Loucy (cell line): ENCODE measurements at regions not wholly inside any gene's neighbourhood (a gene's known extent, or its start where the extent isn't known, plus 50 kb on each side); places are given as distances from the start of the nearest gene placed in this dataset.

ENCODE experiments used
- H2AFZ ChIP-seq: fragments of 200-600 bp; sonication (generic); 2 replicates; pipeline ENCODE4 v1.6.0; 2016; ENCODE audit warnings: antibody characterized with exemption, mild to moderate bottlenecking, low read length, moderate library complexity
- H3F3A ChIP-seq: fragments of 200-600 bp; 2 replicates; pipeline ENCODE4 v1.6.0; 2016; ENCODE audit warnings: antibody characterized with exemption, low read depth, mild to moderate bottlenecking
- H3K27me3 ChIP-seq: fragments of 200-600 bp; sonication (generic); 2 replicates; pipeline ENCODE4 v1.6.1; 2014; ENCODE audit warnings: low read length, mild to moderate bottlenecking; ENCODE audit not compliant: insufficient read depth, poor library complexity, severe bottlenecking
- H3K36me3 ChIP-seq: fragments of 200-600 bp; sonication (generic); 2 replicates; pipeline ENCODE4 v1.6.1; 2016; ENCODE audit warnings: low read length; ENCODE audit not compliant: insufficient read depth
- H3K4me1 ChIP-seq: fragments of 200-600 bp; sonication (generic); 2 replicates; pipeline ENCODE4 v1.5.1; 2014; ENCODE audit warnings: low read length, mild to moderate bottlenecking; ENCODE audit not compliant: insufficient read depth, poor library complexity, severe bottlenecking
- H3K4me2 ChIP-seq: fragments of 200-600 bp; sonication (generic); 2 replicates; pipeline ENCODE4 v1.6.0; 2014; ENCODE audit warnings: antibody characterized with exemption, low read length, low read depth, mild to moderate bottlenecking; ENCODE audit not compliant: poor library complexity, severe bottlenecking
- H3K4me3 ChIP-seq: fragments of 200-600 bp; sonication (generic); 2 replicates; pipeline ENCODE4 v1.5.1; 2014; ENCODE audit warnings: low read length, mild to moderate bottlenecking, mixed read lengths; ENCODE audit not compliant: poor library complexity, severe bottlenecking
- H3K79me2 ChIP-seq: fragments of 200-600 bp; sonication (generic); 2 replicates; pipeline ENCODE4 v1.6.1; 2014; ENCODE audit warnings: low read length; ENCODE audit not compliant: insufficient read depth
- H3K9ac ChIP-seq: fragments of 200-600 bp; sonication (generic); 2 replicates; pipeline ENCODE4 v1.6.0; 2014; ENCODE audit warnings: mild to moderate bottlenecking, low read depth, low read length, moderate library complexity; ENCODE audit not compliant: poor library complexity, severe bottlenecking
- H3K9me2 ChIP-seq: fragments of 200-600 bp; sonication (generic); replicated peaks from 2 replicates; pipeline ENCODE4 v1.6.1; 2016; ENCODE audit warnings: low read depth, low read length, mixed read lengths
- H3K9me3 ChIP-seq: fragments of 200-600 bp; sonication (generic); 2 replicates; pipeline ENCODE4 v1.6.1; 2014; ENCODE audit warnings: mild to moderate bottlenecking, antibody characterized with exemption, low read length, low read depth; ENCODE audit not compliant: insufficient read depth
- H4K20me1 ChIP-seq: fragments of 200-600 bp; sonication (generic); 2 replicates; pipeline ENCODE4 v1.6.0; 2014; ENCODE audit warnings: antibody characterized with exemption, low read length, mild to moderate bottlenecking; ENCODE audit not compliant: insufficient read depth, poor library complexity, severe bottlenecking
- EZH2phosphoT487 ChIP-seq: fragments of 200-600 bp; IDR thresholded peaks from 2 replicates; pipeline ENCODE4 v1.6.1; 2018; ENCODE audit warnings: antibody characterized with exemption, mild to moderate bottlenecking, moderate library complexity, borderline replicate concordance
- TF ChIP-seq, protein P1 (sequence below): fragments of 200-600 bp; sonication (generic); conservative IDR thresholded peaks from 2 replicates; pipeline ENCODE4 v1.5.1; 2014; ENCODE audit warnings: mild to moderate bottlenecking, antibody characterized with exemption, low read length

DNA sequence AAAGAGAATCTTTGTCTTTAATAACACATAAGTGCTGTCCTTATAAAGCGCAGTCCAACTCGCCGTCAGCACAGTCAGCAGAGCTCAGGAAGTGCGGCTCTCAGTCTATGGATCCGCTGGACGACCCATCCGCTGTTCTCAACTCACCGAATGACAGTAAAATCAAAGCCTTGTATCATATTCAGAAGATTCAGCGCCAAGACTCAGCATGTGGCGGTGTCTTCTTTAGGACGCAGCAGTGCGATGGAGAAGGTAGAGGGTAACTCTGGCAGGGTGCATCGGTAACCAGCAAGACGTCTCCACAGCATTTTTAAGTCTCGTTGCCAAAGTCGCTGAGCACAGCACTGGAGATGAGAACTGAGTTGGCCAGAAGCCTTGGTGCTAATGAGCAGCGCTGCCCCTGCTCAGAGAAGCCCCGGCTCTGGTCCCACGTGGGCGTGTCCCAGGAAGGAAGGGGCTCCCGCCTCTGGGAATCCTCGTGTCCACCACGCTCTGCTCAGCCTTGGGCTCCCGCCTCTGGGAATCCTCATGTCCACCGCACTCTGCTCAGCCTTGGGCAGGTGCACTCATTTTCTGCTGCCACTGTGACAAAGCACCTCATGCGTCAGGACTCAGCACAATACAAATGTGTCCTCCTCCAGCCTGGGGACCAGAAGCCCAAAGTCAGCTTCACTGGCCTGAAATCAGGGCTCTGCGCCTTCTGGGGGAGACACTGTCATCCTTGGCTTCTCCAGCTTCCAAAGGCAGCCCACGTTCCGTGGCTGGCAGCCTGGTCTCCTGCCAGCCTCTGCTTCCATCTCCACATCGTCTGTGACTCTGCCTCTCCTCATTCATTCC is 238.0 kb upstream of the SALL3 start:
- Histone ChIP-seq H3K9me2 (no peaks in the 10 kb centered on the region), H3K9me3 (no peaks in the 10 kb centered on the region; the same call in 1 of the 2 replicates), H3K9ac (no peak overlapping the region), H3K4me2 (no peak overlapping the region), H3K4me3 (no peak overlapping the region), H3K79me2 (no peaks in the 10 kb centered on the region), H3K36me3 (no peaks in the 10 kb centered on the region), H2AFZ (no peak overlapping the region), H3K4me1 (no peaks in the 10 kb centered on the region), H4K20me1 (no peaks in the 10 kb centered on the region), H3K27me3 (no peaks in the 10 kb centered on the region), H3F3A (no peaks in the 10 kb centered on the region)
- no peak for TF ChIP-seq EZH2phosphoT487
- TF ChIP-seq, protein P1, sequence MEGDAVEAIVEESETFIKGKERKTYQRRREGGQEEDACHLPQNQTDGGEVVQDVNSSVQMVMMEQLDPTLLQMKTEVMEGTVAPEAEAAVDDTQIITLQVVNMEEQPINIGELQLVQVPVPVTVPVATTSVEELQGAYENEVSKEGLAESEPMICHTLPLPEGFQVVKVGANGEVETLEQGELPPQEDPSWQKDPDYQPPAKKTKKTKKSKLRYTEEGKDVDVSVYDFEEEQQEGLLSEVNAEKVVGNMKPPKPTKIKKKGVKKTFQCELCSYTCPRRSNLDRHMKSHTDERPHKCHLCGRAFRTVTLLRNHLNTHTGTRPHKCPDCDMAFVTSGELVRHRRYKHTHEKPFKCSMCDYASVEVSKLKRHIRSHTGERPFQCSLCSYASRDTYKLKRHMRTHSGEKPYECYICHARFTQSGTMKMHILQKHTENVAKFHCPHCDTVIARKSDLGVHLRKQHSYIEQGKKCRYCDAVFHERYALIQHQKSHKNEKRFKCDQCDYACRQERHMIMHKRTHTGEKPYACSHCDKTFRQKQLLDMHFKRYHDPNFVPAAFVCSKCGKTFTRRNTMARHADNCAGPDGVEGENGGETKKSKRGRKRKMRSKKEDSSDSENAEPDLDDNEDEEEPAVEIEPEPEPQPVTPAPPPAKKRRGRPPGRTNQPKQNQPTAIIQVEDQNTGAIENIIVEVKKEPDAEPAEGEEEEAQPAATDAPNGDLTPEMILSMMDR = no peak

DNA sequence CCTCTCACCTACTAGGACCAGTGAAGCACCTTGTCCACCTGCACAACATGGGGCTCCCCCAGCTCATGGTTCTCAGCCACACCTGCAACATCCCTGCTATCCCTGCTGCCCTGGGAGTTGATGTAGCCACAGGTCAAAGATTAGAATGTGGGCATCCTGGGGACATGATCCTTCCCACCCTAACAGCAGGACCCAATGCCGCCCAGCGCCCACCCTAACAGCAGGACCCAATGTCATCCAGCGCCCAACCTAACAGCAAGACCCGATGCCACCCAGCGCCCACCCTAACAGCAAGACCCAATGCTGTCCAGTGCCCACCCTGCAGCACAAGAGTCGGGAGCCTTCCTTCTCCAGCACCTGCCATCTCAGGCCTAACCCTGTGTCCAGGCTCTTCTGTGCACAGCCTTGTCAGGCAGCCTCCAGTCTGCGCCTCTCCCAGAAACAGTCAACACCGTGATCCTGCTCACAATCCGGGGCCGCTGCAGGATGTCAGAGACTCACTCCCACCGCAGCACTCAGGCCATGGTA is 237.3 kb upstream of the SALL3 start:
- H3K27me3 ChIP-seq = no peaks in the 10 kb centered on the region
- H3F3A ChIP-seq = no peaks in the 10 kb centered on the region
- no peaks in the 10 kb centered on the region for H3K9me2 ChIP-seq
- no peak overlapping the region for H3K4me2 ChIP-seq
- no peak overlapping the region for H3K9ac ChIP-seq
- no peaks in the 10 kb centered on the region for H4K20me1 ChIP-seq
- no peaks in the 10 kb centered on the region for H3K36me3 ChIP-seq
- no peaks in the 10 kb centered on the region; the same call in 1 of the 2 replicates for H3K9me3 ChIP-seq
- H3K4me1 ChIP-seq = no peaks in the 10 kb centered on the region
- no peak overlapping the region for H2AFZ ChIP-seq
- no peaks in the 10 kb centered on the region for H3K79me2 ChIP-seq
- TF ChIP-seq, protein P1 = no peak
- no peak for TF ChIP-seq EZH2phosphoT487
- H3K4me3 ChIP-seq = no peak overlapping the region

DNA sequence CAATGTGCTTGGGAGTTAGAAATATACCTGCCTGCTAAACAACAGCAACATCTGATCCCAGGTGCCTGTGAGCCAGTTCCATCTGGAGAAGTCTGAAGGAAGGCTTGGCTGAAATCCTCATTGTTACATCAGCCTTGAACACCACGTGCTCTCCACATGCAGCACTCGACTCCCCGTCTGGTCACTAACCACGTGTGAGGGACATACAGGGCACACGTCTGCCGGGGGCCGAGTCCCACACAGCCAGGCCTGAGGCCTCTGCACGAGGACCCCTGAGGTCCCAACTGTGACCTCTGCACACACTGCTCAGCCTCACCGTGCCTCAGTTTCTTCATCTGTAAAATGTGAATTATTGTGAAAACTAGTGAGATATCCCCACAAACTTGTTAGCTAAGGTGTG is 236.5 kb upstream of the SALL3 start:
- H4K20me1 ChIP-seq = no peaks in the 10 kb centered on the region
- no peaks in the 10 kb centered on the region for H3K4me1 ChIP-seq
- H3K4me3 ChIP-seq = no peak overlapping the region
- no peaks in the 10 kb centered on the region for H3K27me3 ChIP-seq
- H3K9me2 ChIP-seq = no peaks in the 10 kb centered on the region
- no peaks in the 10 kb centered on the region for H3F3A ChIP-seq
- no peaks in the 10 kb centered on the region; the same call in 1 of the 2 replicates for H3K9me3 ChIP-seq
- no peaks in the 10 kb centered on the region for H3K36me3 ChIP-seq
- H2AFZ ChIP-seq = no peak overlapping the region
- H3K79me2 ChIP-seq = no peaks in the 10 kb centered on the region
- no peak overlapping the region for H3K4me2 ChIP-seq
- TF ChIP-seq, protein P1 = no peak
- TF ChIP-seq EZH2phosphoT487 = no peak
- H3K9ac ChIP-seq = no peak overlapping the region
